HEK293 (cell line): ENCODE measurements at regions not wholly inside any gene's neighbourhood (a gene's known extent, or its start where the extent isn't known, plus 50 kb on each side); places are given as distances from the start of the nearest gene placed in this dataset.

ENCODE experiments used
- CTCF ChIA-PET: fragments of 350-600 bp; formaldehyde crosslinking; extraction: SDS; loops from one replicate; lab custom pipeline; 2021; ENCODE audit warnings: antibody characterized with exemption; lab: Yijun Ruan, JAX
- POLR2A ChIA-PET: fragments of 300-600 bp; formaldehyde crosslinking; extraction: SDS; loops from one replicate; lab custom pipeline; 2020; ENCODE audit warnings: antibody characterized with exemption, inconsistent platforms; lab: Yijun Ruan, JAX
- H3K27ac ChIP-seq: fragments of 200-500 bp; sonication (Bioruptor generic); 2 replicates; pipeline ENCODE4 v1.5.1; 2014; ENCODE audit warnings: low read depth, low read length, control low read depth, inconsistent platforms; ENCODE audit errors: extremely low read depth
- H3K36me3 ChIP-seq, 2 experiments: fragments of 200-500 bp in 1 of 2; sonication (Bioruptor generic) in 1 of 2; 1 replicate in 1 of 2; 2 replicates in 1 of 2; pipeline ENCODE4 v1.5.1; 2014 to 2017; ENCODE audit warnings: inconsistent platforms in 2 of 2, low read length in 2 of 2; ENCODE audit not compliant: control insufficient read depth in 2 of 2, insufficient read depth in 1 of 2
- H3K4me1 ChIP-seq: fragments of 200-500 bp; sonication (Bioruptor generic); 2 replicates; pipeline ENCODE4 v1.5.1; 2014; ENCODE audit warnings: mild to moderate bottlenecking, low read length, inconsistent platforms; ENCODE audit not compliant: control insufficient read depth, insufficient read depth
- H3K4me3 ChIP-seq: 2 replicates; pipeline ENCODE4 v1.5.1; 2011; ENCODE audit warnings: low read depth, mild to moderate bottlenecking, control low read depth, low read length, moderate library complexity
- H3K9me3 ChIP-seq: fragments of 200-500 bp; sonication (Bioruptor generic); 2 replicates; pipeline ENCODE4 v1.5.1; 2014; ENCODE audit warnings: low read depth, low read length, inconsistent platforms; ENCODE audit not compliant: control insufficient read depth, insufficient read depth
- GFI1B ChIP-seq: fragments of 450-650 bp; formaldehyde crosslinking; IDR thresholded peaks from 2 replicates; pipeline ENCODE4 v1.5.1; 2016; ENCODE audit warnings: missing biosample characterization, missing genetic modification characterization
- GLIS2 ChIP-seq: fragments of 450-650 bp; formaldehyde crosslinking; IDR thresholded peaks from 2 replicates; pipeline ENCODE4 v1.5.1; 2016; ENCODE audit warnings: missing biosample characterization, missing genetic modification characterization
- HOXD13 ChIP-seq: sonication (generic); formaldehyde crosslinking; IDR thresholded peaks from 2 replicates; pipeline ENCODE4 v1.8.0; 2022; ENCODE audit warnings: missing genetic modification reagents, borderline replicate concordance
- KLF16 ChIP-seq: fragments of 450-650 bp; formaldehyde crosslinking; IDR thresholded peaks from 2 replicates; pipeline ENCODE4 v1.5.1; 2017; ENCODE audit warnings: missing biosample characterization, missing genetic modification characterization
- MEIS1 ChIP-seq: sonication (generic); formaldehyde crosslinking; IDR thresholded peaks from 2 replicates; pipeline ENCODE4 v1.8.1; 2022; ENCODE audit warnings: missing genetic modification reagents, mild to moderate bottlenecking, borderline replicate concordance
- ZBTB21 ChIP-seq: fragments of 450-650 bp; formaldehyde crosslinking; IDR thresholded peaks from 2 replicates; pipeline ENCODE4 v1.5.1; 2017; ENCODE audit warnings: missing biosample characterization, missing genetic modification characterization
- ZBTB7A ChIP-seq: fragments of 450-650 bp; formaldehyde crosslinking; IDR thresholded peaks from 2 replicates; pipeline ENCODE4 v1.5.1; 2016; ENCODE audit warnings: low read depth, missing biosample characterization, missing genetic modification characterization
- ZFP3 ChIP-seq: fragments of 450-650 bp; formaldehyde crosslinking; IDR thresholded peaks from 2 replicates; pipeline ENCODE4 v1.5.1; 2016; ENCODE audit warnings: low read depth, missing biosample characterization, missing genetic modification characterization
- ZIC2 ChIP-seq: fragments of 450-650 bp; formaldehyde crosslinking; IDR thresholded peaks from 2 replicates; pipeline ENCODE4 v1.5.1; 2016; ENCODE audit warnings: missing biosample characterization, missing genetic modification characterization
- ZNF174 ChIP-seq: fragments of 450-650 bp; formaldehyde crosslinking; IDR thresholded peaks from 2 replicates; pipeline ENCODE4 v1.5.0; 2017; ENCODE audit warnings: missing biosample characterization, mild to moderate bottlenecking, missing genetic modification characterization
- ZNF221 ChIP-seq: fragments of 450-650 bp; formaldehyde crosslinking; IDR thresholded peaks from 2 replicates; pipeline ENCODE4 v1.5.1; 2017; ENCODE audit warnings: missing biosample characterization, missing genetic modification characterization, borderline replicate concordance
- ZNF223 ChIP-seq: fragments of 450-650 bp; formaldehyde crosslinking; IDR thresholded peaks from 2 replicates; pipeline ENCODE4 v1.5.1; 2016; ENCODE audit warnings: missing biosample characterization, missing genetic modification characterization
- ZNF302 ChIP-seq: fragments of 450-650 bp; formaldehyde crosslinking; IDR thresholded peaks from 2 replicates; pipeline ENCODE4 v1.5.1; 2016; ENCODE audit warnings: missing biosample characterization, missing genetic modification characterization, low read depth
- ZNF521 ChIP-seq: fragments of 450-650 bp; formaldehyde crosslinking; IDR thresholded peaks from 2 replicates; pipeline ENCODE4 v1.5.1; 2017; ENCODE audit warnings: missing biosample characterization, mild to moderate bottlenecking, missing genetic modification characterization
- ZNF624 ChIP-seq: fragments of 450-650 bp; formaldehyde crosslinking; IDR thresholded peaks from 2 replicates; pipeline ENCODE4 v1.5.1; 2017; ENCODE audit warnings: missing biosample characterization, missing genetic modification characterization
- ZNF791 ChIP-seq: fragments of 450-650 bp; formaldehyde crosslinking; IDR thresholded peaks from 2 replicates; pipeline ENCODE4 v1.5.1; 2016; ENCODE audit warnings: missing biosample characterization, missing genetic modification characterization
- TF ChIP-seq, protein P1 (sequence below): fragments of 450-650 bp; formaldehyde crosslinking; IDR thresholded peaks from 2 replicates; pipeline ENCODE4 v1.5.1; 2016; ENCODE audit warnings: missing biosample characterization, missing genetic modification characterization
- TF ChIP-seq, protein P2 (sequence below): fragments of 450-650 bp; formaldehyde crosslinking; IDR thresholded peaks from 2 replicates; pipeline ENCODE4 v1.5.0; 2017; ENCODE audit warnings: missing biosample characterization, missing genetic modification characterization, borderline replicate concordance
- TF ChIP-seq, protein P3 (sequence below): fragments of 450-650 bp; formaldehyde crosslinking; IDR thresholded peaks from 2 replicates; pipeline ENCODE4 v1.5.1; 2016; ENCODE audit warnings: missing biosample characterization, missing genetic modification characterization, borderline replicate concordance
- TF ChIP-seq, protein P4 (sequence below): fragments of 450-650 bp; formaldehyde crosslinking; IDR thresholded peaks from 2 replicates; pipeline ENCODE4 v1.5.1; 2016; ENCODE audit warnings: missing biosample characterization, missing genetic modification characterization
- TF ChIP-seq, protein P5 (sequence below): fragments of 450-650 bp; formaldehyde crosslinking; IDR thresholded peaks from 2 replicates; pipeline ENCODE4 v1.5.1; 2016; ENCODE audit warnings: missing biosample characterization, missing genetic modification characterization, borderline replicate concordance

DNA sequence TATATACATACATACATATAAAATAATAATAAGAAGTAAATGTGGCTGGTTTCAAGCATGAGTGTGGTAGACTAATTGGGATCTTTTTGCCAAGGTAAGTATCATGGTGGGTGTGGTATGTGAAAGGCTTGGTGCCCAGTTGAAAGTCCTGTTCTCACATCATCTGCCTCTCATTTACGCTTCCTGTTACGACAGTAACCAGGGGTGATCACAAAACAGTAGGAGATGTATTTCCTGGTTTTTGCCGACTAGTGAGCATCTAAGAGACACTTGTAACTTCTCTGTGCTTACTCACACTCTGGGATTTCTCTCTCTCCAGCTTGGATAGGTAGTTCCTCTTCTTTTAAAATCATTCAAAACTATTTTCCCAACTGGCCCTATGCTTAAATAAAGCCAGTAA lies 1028.3 kb upstream of the NR2F2 start (continued):
- TF ChIP-seq, protein P1, sequence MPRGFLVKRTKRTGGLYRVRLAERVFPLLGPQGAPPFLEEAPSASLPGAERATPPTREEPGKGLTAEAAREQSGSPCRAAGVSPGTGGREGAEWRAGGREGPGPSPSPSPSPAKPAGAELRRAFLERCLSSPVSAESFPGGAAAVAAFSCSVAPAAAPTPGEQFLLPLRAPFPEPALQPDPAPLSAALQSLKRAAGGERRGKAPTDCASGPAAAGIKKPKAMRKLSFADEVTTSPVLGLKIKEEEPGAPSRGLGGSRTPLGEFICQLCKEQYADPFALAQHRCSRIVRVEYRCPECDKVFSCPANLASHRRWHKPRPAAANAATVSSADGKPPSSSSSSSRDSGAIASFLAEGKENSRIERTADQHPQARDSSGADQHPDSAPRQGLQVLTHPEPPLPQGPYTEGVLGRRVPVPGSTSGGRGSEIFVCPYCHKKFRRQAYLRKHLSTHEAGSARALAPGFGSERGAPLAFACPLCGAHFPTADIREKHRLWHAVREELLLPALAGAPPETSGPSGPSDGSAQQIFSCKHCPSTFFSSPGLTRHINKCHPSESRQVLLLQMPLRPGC (tag by site-specific recombination) = no peak

DNA sequence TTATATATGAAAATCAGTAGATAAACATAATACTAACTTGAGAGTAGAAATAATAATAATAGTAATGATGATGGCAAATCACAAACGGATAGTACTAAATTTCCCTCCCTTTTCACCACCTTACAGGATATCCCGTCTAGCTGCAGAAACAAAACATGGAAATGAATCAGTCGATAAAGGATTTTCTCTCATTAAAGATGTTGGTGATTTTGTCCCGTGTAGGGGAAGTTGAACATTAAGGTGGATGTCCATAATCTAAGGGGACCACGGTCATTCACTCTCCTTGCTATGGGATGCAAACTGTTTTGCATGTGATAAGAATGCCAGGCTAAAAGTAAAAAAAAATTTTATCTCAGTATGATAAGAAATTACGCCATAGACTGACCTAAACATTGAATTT lies 1027.7 kb upstream of the NR2F2 start:
- no peak for TF ChIP-seq ZFP3 (tag by site-specific recombination)
- TF ChIP-seq GLIS2 (tag by site-specific recombination) = no peak
- no peak for TF ChIP-seq ZNF791 (tag by site-specific recombination)
- TF ChIP-seq ZNF521 (tag by site-specific recombination) = no peak
- TF ChIP-seq, protein P2, sequence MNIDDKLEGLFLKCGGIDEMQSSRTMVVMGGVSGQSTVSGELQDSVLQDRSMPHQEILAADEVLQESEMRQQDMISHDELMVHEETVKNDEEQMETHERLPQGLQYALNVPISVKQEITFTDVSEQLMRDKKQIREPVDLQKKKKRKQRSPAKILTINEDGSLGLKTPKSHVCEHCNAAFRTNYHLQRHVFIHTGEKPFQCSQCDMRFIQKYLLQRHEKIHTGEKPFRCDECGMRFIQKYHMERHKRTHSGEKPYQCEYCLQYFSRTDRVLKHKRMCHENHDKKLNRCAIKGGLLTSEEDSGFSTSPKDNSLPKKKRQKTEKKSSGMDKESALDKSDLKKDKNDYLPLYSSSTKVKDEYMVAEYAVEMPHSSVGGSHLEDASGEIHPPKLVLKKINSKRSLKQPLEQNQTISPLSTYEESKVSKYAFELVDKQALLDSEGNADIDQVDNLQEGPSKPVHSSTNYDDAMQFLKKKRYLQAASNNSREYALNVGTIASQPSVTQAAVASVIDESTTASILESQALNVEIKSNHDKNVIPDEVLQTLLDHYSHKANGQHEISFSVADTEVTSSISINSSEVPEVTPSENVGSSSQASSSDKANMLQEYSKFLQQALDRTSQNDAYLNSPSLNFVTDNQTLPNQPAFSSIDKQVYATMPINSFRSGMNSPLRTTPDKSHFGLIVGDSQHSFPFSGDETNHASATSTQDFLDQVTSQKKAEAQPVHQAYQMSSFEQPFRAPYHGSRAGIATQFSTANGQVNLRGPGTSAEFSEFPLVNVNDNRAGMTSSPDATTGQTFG = no peak
- no peak for TF ChIP-seq GFI1B (tag by site-specific recombination)
- TF ChIP-seq, protein P3, sequence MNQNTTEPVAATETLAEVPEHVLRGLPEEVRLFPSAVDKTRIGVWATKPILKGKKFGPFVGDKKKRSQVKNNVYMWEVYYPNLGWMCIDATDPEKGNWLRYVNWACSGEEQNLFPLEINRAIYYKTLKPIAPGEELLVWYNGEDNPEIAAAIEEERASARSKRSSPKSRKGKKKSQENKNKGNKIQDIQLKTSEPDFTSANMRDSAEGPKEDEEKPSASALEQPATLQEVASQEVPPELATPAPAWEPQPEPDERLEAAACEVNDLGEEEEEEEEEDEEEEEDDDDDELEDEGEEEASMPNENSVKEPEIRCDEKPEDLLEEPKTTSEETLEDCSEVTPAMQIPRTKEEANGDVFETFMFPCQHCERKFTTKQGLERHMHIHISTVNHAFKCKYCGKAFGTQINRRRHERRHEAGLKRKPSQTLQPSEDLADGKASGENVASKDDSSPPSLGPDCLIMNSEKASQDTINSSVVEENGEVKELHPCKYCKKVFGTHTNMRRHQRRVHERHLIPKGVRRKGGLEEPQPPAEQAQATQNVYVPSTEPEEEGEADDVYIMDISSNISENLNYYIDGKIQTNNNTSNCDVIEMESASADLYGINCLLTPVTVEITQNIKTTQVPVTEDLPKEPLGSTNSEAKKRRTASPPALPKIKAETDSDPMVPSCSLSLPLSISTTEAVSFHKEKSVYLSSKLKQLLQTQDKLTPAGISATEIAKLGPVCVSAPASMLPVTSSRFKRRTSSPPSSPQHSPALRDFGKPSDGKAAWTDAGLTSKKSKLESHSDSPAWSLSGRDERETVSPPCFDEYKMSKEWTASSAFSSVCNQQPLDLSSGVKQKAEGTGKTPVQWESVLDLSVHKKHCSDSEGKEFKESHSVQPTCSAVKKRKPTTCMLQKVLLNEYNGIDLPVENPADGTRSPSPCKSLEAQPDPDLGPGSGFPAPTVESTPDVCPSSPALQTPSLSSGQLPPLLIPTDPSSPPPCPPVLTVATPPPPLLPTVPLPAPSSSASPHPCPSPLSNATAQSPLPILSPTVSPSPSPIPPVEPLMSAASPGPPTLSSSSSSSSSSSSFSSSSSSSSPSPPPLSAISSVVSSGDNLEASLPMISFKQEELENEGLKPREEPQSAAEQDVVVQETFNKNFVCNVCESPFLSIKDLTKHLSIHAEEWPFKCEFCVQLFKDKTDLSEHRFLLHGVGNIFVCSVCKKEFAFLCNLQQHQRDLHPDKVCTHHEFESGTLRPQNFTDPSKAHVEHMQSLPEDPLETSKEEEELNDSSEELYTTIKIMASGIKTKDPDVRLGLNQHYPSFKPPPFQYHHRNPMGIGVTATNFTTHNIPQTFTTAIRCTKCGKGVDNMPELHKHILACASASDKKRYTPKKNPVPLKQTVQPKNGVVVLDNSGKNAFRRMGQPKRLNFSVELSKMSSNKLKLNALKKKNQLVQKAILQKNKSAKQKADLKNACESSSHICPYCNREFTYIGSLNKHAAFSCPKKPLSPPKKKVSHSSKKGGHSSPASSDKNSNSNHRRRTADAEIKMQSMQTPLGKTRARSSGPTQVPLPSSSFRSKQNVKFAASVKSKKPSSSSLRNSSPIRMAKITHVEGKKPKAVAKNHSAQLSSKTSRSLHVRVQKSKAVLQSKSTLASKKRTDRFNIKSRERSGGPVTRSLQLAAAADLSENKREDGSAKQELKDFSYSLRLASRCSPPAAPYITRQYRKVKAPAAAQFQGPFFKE (tag by site-specific recombination) = no peak
- H3K9me3 ChIP-seq = no peaks in the 10 kb centered on the region
- ChIA-PET CTCF (no interaction called here), POLR2A (interaction anchor here (0.6 kb wide), 1 partner anchor 294 kb away, joined by 5 read pairs; no protein-coding TSS in a partner anchor)
- H3K4me1 ChIP-seq = no peaks in the 10 kb centered on the region
- H3K27ac ChIP-seq = no peak overlapping the region
- no peaks in the 10 kb centered on the region for H3K36me3 ChIP-seq
- no peak overlapping the region for H3K4me3 ChIP-seq

DNA sequence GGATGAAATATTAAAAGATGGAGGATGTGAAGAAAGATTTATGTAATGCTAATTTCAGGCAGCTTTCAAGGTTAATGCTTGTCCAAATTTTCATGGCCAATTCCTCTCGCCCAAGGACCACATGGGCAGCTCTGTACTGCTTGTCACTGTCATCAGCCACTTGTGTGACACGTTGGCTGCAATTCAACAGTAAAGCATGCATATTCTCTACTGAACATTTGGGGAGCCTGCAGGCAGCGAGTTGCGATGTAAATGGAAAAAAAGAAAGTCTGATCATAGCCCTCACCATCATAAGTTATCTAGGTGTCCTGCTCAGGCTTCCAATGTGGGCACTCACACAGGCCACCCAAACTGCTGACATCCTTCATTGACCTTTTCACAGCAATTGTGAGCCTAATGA lies 1026.8 kb upstream of the NR2F2 start:
- Histone ChIP-seq H3K4me3 (no peak overlapping the region), H3K27ac (no peak overlapping the region), H3K9me3 (no peaks in the 10 kb centered on the region), H3K36me3 (no peaks in the 10 kb centered on the region), H3K4me1 (no peaks in the 10 kb centered on the region)
- POLR2A ChIA-PET = no interaction called here
- CTCF ChIA-PET = interaction anchor here (0.6 kb wide), 1 partner anchor 750 kb away, joined by 3 read pairs; no protein-coding TSS in a partner anchor
- TF ChIP-seq MEIS1 = no peak
- no peak for TF ChIP-seq ZNF221 (tag by site-specific recombination)
- TF ChIP-seq, protein P4, sequence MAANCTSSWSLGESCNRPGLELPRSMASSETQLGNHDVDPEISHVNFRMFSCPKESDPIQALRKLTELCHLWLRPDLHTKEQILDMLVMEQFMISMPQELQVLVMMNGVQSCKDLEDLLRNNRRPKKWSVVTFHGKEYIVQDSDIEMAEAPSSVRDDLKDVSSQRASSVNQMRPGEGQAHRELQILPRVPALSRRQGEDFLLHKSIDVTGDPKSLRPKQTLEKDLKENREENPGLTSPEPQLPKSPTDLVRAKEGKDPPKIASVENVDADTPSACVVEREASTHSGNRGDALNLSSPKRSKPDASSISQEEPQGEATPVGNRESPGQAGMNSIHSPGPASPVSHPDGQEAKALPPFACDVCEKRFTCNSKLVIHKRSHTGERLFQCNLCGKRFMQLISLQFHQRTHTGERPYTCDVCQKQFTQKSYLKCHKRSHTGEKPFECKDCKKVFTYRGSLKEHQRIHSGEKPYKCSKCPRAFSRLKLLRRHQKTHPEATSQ (tag by site-specific recombination) = no peak
- TF ChIP-seq ZNF223 (tag by site-specific recombination) = no peak
- no peak for TF ChIP-seq ZIC2 (tag by site-specific recombination)
- TF ChIP-seq, protein P5, sequence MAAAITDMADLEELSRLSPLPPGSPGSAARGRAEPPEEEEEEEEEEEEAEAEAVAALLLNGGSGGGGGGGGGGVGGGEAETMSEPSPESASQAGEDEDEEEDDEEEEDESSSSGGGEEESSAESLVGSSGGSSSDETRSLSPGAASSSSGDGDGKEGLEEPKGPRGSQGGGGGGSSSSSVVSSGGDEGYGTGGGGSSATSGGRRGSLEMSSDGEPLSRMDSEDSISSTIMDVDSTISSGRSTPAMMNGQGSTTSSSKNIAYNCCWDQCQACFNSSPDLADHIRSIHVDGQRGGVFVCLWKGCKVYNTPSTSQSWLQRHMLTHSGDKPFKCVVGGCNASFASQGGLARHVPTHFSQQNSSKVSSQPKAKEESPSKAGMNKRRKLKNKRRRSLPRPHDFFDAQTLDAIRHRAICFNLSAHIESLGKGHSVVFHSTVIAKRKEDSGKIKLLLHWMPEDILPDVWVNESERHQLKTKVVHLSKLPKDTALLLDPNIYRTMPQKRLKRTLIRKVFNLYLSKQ (tag by site-specific recombination) = no peak
- no peak for TF ChIP-seq ZNF302 (tag by site-specific recombination)
- no peak for TF ChIP-seq HOXD13 (CRISPR knock-in tag)
- no peak for TF ChIP-seq ZNF174 (tag by site-specific recombination)
- no peak for TF ChIP-seq KLF16
- TF ChIP-seq ZBTB7A (tag by site-specific recombination) = no peak
- no peak for TF ChIP-seq ZBTB21 (tag by site-specific recombination)
- TF ChIP-seq ZNF624 (tag by site-specific recombination) = no peak
